Breast epithelium (tissue), 3 donors: ENCODE measurements at regions not wholly inside any gene's neighbourhood (a gene's known extent, or its start where the extent isn't known, plus 50 kb on each side); places are given as distances from the start of the nearest gene placed in this dataset.

Experiments used
- CTCF ChIP-seq, 3 donors: fragments of 450-650 bp; IDR thresholded peaks; one replicate each; pipeline ENCODE4 v1.5.1; 2016 to 2017; ENCODE audit warnings: antibody characterized with exemption in 3 of 3, mild to moderate bottlenecking in 3 of 3, moderate library complexity in 3 of 3
- POLR2A ChIP-seq: fragments of 450-650 bp; IDR thresholded peaks from one replicate; pipeline ENCODE4 v1.6.1; 2016; ENCODE audit warnings: antibody characterized with exemption, mild to moderate bottlenecking, moderate library complexity

- TF ChIP-seq CTCF (IDR thresholded peaks at IDR 0.05) = no peak
- no peak for TF ChIP-seq POLR2A
Measured at GRCh38 chr6:139475646-139476045, 101.2 kb upstream of the CITED2 start.
